ENCODE measurements at regions not wholly inside any gene's neighbourhood (a gene's known extent, or its start where the extent isn't known, plus 50 kb on each side); places are given as distances from the start of the nearest gene placed in this dataset.

GRCh38 chr9:135249711-135250110 is 162.2 kb downstream of the OLFM1 start:
- no peak for TF ChIP-seq CTCF (IDR thresholded peaks at IDR 0.05; ENCODE audit: extremely low read depth, missing control alignments)
- DNase-seq (ENCODE audit: low spot score), result no peak

GRCh38 chr9:135251331-135251761 is 163.9 kb downstream of the OLFM1 start:
- no peak for TF ChIP-seq CTCF (IDR thresholded peaks at IDR 0.05; ENCODE audit: extremely low read depth, missing control alignments)
- no peak for DNase-seq (ENCODE audit: low spot score)

GRCh38 chr9:135251996-135252760 is 164.7 kb downstream of the OLFM1 start:
- DNase-seq (ENCODE audit: low spot score), result no peak
- TF ChIP-seq CTCF (IDR thresholded peaks at IDR 0.05; ENCODE audit: extremely low read depth, missing control alignments), result no peak

GRCh38 chr9:135252980-135253304 is 165.5 kb downstream of the OLFM1 start:
- no peak for DNase-seq (ENCODE audit: low spot score)
- no peak for TF ChIP-seq CTCF (IDR thresholded peaks at IDR 0.05; ENCODE audit: extremely low read depth, missing control alignments)

GRCh38 chr9:135253305-135254004 is 166.0 kb downstream of the OLFM1 start:
- no peak for DNase-seq (ENCODE audit: low spot score)
- TF ChIP-seq CTCF (IDR thresholded peaks at IDR 0.05; ENCODE audit: extremely low read depth, missing control alignments), result no peak

- no peak for TF ChIP-seq CTCF (IDR thresholded peaks at IDR 0.05; ENCODE audit: extremely low read depth, missing control alignments)
- no peak for DNase-seq (ENCODE audit: low spot score)
Measured at GRCh38 chr9:135254176-135255032, 166.9 kb downstream of the OLFM1 start.
